SK-N-SH (cell line): ENCODE measurements at regions not wholly inside any gene's neighbourhood (a gene's known extent, or its start where the extent isn't known, plus 50 kb on each side); places are given as distances from the start of the nearest gene placed in this dataset.

ENCODE experiments used
- CTCF ChIA-PET: fragments of 300-600, 350-600 bp; formaldehyde crosslinking; extraction: SDS; loops from one replicate; lab custom pipeline; 2021; lab: Yijun Ruan, JAX
- POLR2A ChIA-PET: fragments of 350-600 bp; sonication (Branson Sonifier 250); formaldehyde crosslinking; extraction: SDS; loops from one replicate; lab custom pipeline; 2020; ENCODE audit warnings: antibody characterized with exemption, inconsistent platforms; lab: Yijun Ruan, JAX
- DNase-seq: peaks from one replicate; pipeline ENCODE4 v3.0.0; 2012
- H2AFZ ChIP-seq: fragments of 200-600 bp; sonication (generic); 2 replicates; pipeline ENCODE4 v1.8.1; 2016; ENCODE audit warnings: antibody characterized with exemption, mild to moderate bottlenecking, low read depth
- H3F3A ChIP-seq: fragments of 200-600 bp; sonication (generic); replicated peaks from 2 replicates; pipeline ENCODE3; 2016; ENCODE audit warnings: antibody characterized with exemption, mild to moderate bottlenecking; ENCODE audit not compliant: insufficient read depth
- H3K27ac ChIP-seq, 2 experiments: fragments of 200-500 bp in 1 of 2; fragments of 200-600 bp in 1 of 2; sonication (Bioruptor generic) in 1 of 2; sonication (generic), shearing (Covaris generic) in 1 of 2; 2 replicates each; pipeline versions ENCODE4 v1.5.1 to v1.6.1; 2014 to 2016; ENCODE audit warnings: low read depth in 2 of 2, inconsistent platforms in 1 of 2, low read length in 1 of 2, mild to moderate bottlenecking in 1 of 2, mixed read lengths in 1 of 2
- H3K27me3 ChIP-seq: fragments of 200-600 bp; sonication (generic), shearing (Covaris generic); 2 replicates; pipeline ENCODE4 v1.6.1; 2016; ENCODE audit warnings: mixed run types; ENCODE audit not compliant: insufficient read depth
- H3K36me3 ChIP-seq, 2 experiments: fragments of 200-500 bp in 1 of 2; fragments of 200-600 bp in 1 of 2; sonication (Bioruptor generic) in 1 of 2; sonication (generic) in 1 of 2; replicated peaks in 1 of 2; 2 replicates each; pipeline versions ENCODE3 to v1.5.1; 2014 to 2016; ENCODE audit warnings: low read length in 1 of 2, mild to moderate bottlenecking in 1 of 2; ENCODE audit not compliant: insufficient read depth in 2 of 2, control insufficient read depth in 1 of 2
- H3K4me1 ChIP-seq, 2 experiments: fragments of 200-500 bp in 1 of 2; fragments of 200-600 bp in 1 of 2; sonication (Bioruptor generic) in 1 of 2; sonication (generic), shearing (Covaris generic) in 1 of 2; 2 replicates each; pipeline versions ENCODE4 v1.5.1 to v1.6.1; 2014 to 2016; ENCODE audit warnings: low read depth in 1 of 2, low read length in 1 of 2, mixed run types in 1 of 2; ENCODE audit not compliant: insufficient read depth in 2 of 2, control insufficient read depth in 1 of 2
- H3K4me2 ChIP-seq: fragments of 200-600 bp; sonication (generic), shearing (Covaris generic); 2 replicates; pipeline ENCODE4 v1.6.1; 2017; ENCODE audit warnings: mixed run types
- H3K4me3 ChIP-seq, 2 experiments: fragments of 200-500 bp in 1 of 2; fragments of 200-600 bp in 1 of 2; sonication (Bioruptor generic) in 1 of 2; sonication (generic), shearing (Covaris generic) in 1 of 2; 2 replicates each; pipeline versions ENCODE4 v1.5.1 to v1.8.1; 2014 to 2016; ENCODE audit warnings: low read depth in 2 of 2, inconsistent platforms in 1 of 2, low read length in 1 of 2, mild to moderate bottlenecking in 1 of 2, mixed read lengths in 1 of 2, moderate library complexity in 1 of 2
- H3K79me2 ChIP-seq: fragments of 200-600 bp; sonication (generic); 2 replicates; pipeline ENCODE4 v1.8.1; 2017; ENCODE audit warnings: mild to moderate bottlenecking; ENCODE audit not compliant: insufficient read depth
- H3K9ac ChIP-seq: fragments of 200-600 bp; sonication (generic); 2 replicates; pipeline ENCODE4 v1.6.1; 2017; ENCODE audit warnings: mixed run types
- H3K9me2 ChIP-seq: fragments of 200-600 bp; sonication (generic); 2 replicates; pipeline ENCODE4 v1.6.1; 2017; ENCODE audit warnings: mixed run types
- H3K9me3 ChIP-seq: fragments of 200-600 bp; sonication (generic); 2 replicates; pipeline ENCODE4 v1.6.1; 2017; ENCODE audit warnings: mixed run types, mild to moderate bottlenecking, moderate library complexity
- H4K20me1 ChIP-seq: fragments of 200-600 bp; sonication (generic); 2 replicates; pipeline ENCODE4 v1.6.1; 2017; ENCODE audit warnings: mild to moderate bottlenecking, mixed run types; ENCODE audit not compliant: insufficient read depth
- FOSL2 ChIP-seq: IDR thresholded peaks from 2 replicates; pipeline ENCODE4 v1.4.0; 2012; ENCODE audit warnings: low read depth, mild to moderate bottlenecking, moderate library complexity, borderline replicate concordance
- GATA2 ChIP-seq: sonication (generic); formaldehyde crosslinking; IDR thresholded peaks from 2 replicates; pipeline ENCODE4 v1.5.0; 2020; ENCODE audit warnings: mild to moderate bottlenecking, missing genetic modification reagents
- MEF2A ChIP-seq: IDR thresholded peaks from 2 replicates; pipeline ENCODE4 v1.4.0; 2012; ENCODE audit warnings: low read depth, borderline replicate concordance
- MXI1 ChIP-seq: IDR thresholded peaks from 2 replicates; pipeline ENCODE4 v1.6.1; 2012; ENCODE audit warnings: mild to moderate bottlenecking, low read depth, low read length, improper control_type of control experiment
- NFIC ChIP-seq: IDR thresholded peaks from 2 replicates; pipeline ENCODE4 v1.4.0; 2012; ENCODE audit warnings: borderline replicate concordance
- POLR2AphosphoS5 ChIP-seq: IDR thresholded peaks from 2 replicates; pipeline ENCODE4 v1.6.1; 2012; ENCODE audit warnings: low read depth, low read length
- RAD21 ChIP-seq: IDR thresholded peaks from 2 replicates; pipeline ENCODE4 v1.6.1; 2012; ENCODE audit warnings: mild to moderate bottlenecking, low read length
- RCOR1 ChIP-seq: fragments of 150-350 bp; IDR thresholded peaks from 2 replicates; pipeline ENCODE4 v1.6.1; 2017; ENCODE audit warnings: antibody characterized with exemption, low read length
- RFX5 ChIP-seq: IDR thresholded peaks from 2 replicates; pipeline ENCODE4 v1.6.1; 2012; ENCODE audit warnings: mild to moderate bottlenecking, improper control_type of control experiment, low read length
- RXRA ChIP-seq: IDR thresholded peaks from 2 replicates; pipeline ENCODE4 v1.4.0; 2012; ENCODE audit warnings: low read depth, mild to moderate bottlenecking, borderline replicate concordance
- ZBTB33 ChIP-seq: IDR thresholded peaks from 2 replicates; pipeline ENCODE4 v1.4.0; 2012; ENCODE audit warnings: low read depth, borderline replicate concordance
- WGBS: methylation state at CpG from one replicate; pipeline ENCODE4 v1.1.6; 2017; ENCODE audit warnings: low lambda C conversion rate; 5-methylcytosine and 5-hydroxymethylcytosine counted together
- TF ChIP-seq, protein P1 (sequence below): fragments of 150-350 bp; IDR thresholded peaks from 2 replicates; pipeline ENCODE4 v1.6.1; 2017; ENCODE audit warnings: antibody characterized with exemption, low read length, low read depth, borderline replicate concordance

- POLR2A ChIA-PET = no interaction called here
- peaks cover 28% of the 10 kb centered on the region; the same call in 1 of the 2 replicates for H3K79me2 ChIP-seq
Measured at GRCh38 chr7:130995252-130996081, 261.5 kb upstream of the KLF14 start.

GRCh38 chr7:130996205-130996832 is 262.3 kb upstream of the KLF14 start:
- H3K9me2 ChIP-seq = no peaks in the 10 kb centered on the region
- DNase-seq = no peak
- 81% methylated on average over 5 of the region's 5 CpGs for WGBS
- peaks cover 3% of the 10 kb centered on the region for H3F3A ChIP-seq
- H2AFZ ChIP-seq = no peak overlapping the region
- H3K9ac ChIP-seq = no peak overlapping the region
- H3K79me2 ChIP-seq = peaks cover 28% of the 10 kb centered on the region; the same call in 1 of the 2 replicates
- TF ChIP-seq, protein P1, sequence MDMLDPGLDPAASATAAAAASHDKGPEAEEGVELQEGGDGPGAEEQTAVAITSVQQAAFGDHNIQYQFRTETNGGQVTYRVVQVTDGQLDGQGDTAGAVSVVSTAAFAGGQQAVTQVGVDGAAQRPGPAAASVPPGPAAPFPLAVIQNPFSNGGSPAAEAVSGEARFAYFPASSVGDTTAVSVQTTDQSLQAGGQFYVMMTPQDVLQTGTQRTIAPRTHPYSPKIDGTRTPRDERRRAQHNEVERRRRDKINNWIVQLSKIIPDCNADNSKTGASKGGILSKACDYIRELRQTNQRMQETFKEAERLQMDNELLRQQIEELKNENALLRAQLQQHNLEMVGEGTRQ = no peak
- TF ChIP-seq RFX5 = no peak
- TF ChIP-seq RCOR1 = no peak
- no peak for TF ChIP-seq MEF2A
- TF ChIP-seq RAD21 = no peak
- peaks cover 5 to 31% of the 10 kb centered on the region in 2 experiments; a peak in 3 of 4 replicates for H3K4me1 ChIP-seq
- no peaks in the 10 kb centered on the region for H3K36me3 ChIP-seq
- H3K27ac ChIP-seq = peak overlapping the region in 1 of 2 experiments; percentile 51; a peak in 2 of 4 replicates
- H3K4me2 ChIP-seq = peak overlapping the region; percentile 30
- no peak overlapping the region for H3K4me3 ChIP-seq
- H3K9me3 ChIP-seq = no peaks in the 10 kb centered on the region
- H4K20me1 ChIP-seq = peaks cover 20% of the 10 kb centered on the region
- ChIA-PET CTCF (interaction anchor here (1.2 to 11.6 kb wide), 6 partner anchors 11 to 99 kb away, joined by 4 to 105 read pairs (median 14); no protein-coding TSS in a partner anchor), POLR2A (no interaction called here)
- no peaks in the 10 kb centered on the region for H3K27me3 ChIP-seq

More at GRCh38 chr7:130995252-130996081, 261.5 kb upstream of the KLF14 start:
- Histone ChIP-seq H3F3A (peaks cover 3% of the 10 kb centered on the region), H3K36me3 (no peaks in the 10 kb centered on the region), H4K20me1 (peaks cover 20% of the 10 kb centered on the region), H3K9me3 (no peaks in the 10 kb centered on the region)
- CTCF ChIA-PET = interaction anchor here (1.2 to 11.6 kb wide), 5 partner anchors 12 to 98 kb away, joined by 4 to 105 read pairs (median 20); no protein-coding TSS in a partner anchor
- TF ChIP-seq FOSL2 (no peak), GATA2 (CRISPR knock-in tag) (no peak), ZBTB33 (no peak), RXRA (no peak), MXI1 (no peak), NFIC (no peak), POLR2AphosphoS5 (no peak)
- TF ChIP-seq, all 33 proteins: peak for 0
- WGBS = 82% methylated on average over 10 of the region's 10 CpGs
- Histone ChIP-seq H3K4me1 (peaks cover 5 to 31% of the 10 kb centered on the region in 2 experiments; a peak in 3 of 4 replicates), H3K9ac (no peak overlapping the region), H3K9me2 (no peaks in the 10 kb centered on the region), H3K4me3 (no peak overlapping the region), H3K27ac (no peak overlapping the region), H3K27me3 (no peaks in the 10 kb centered on the region), H3K4me2 (no peak overlapping the region), H2AFZ (no peak overlapping the region)
- DNase-seq = no peak
